Muscle of back (tissue), 3 donors: ENCODE measurements at regions not wholly inside any gene's neighbourhood (a gene's known extent, or its start where the extent isn't known, plus 50 kb on each side); places are given as distances from the start of the nearest gene placed in this dataset.
"Not testable (repeated sequence)": the region's sequence is repeated elsewhere in the genome, so short reads cannot be mapped to it uniquely, and the experiment has no call there.

Source experiments
- DNase-seq, 3 donors: peaks; one replicate each; pipeline versions ENCODE4 v3.0.0 to v3.0.0-alpha.2; 2013

GRCh38 chr15:77896147-77897112, 181.1 kb downstream of the TBC1D2B start:
- DNase-seq = not testable (repeated sequence)

- no peak for DNase-seq
These were observed 181.8 kb downstream of the TBC1D2B start for GRCh38 chr15:77895742-77896141.

- DNase-seq = not testable (repeated sequence)
These were observed 182.4 kb downstream of the TBC1D2B start for GRCh38 chr15:77895145-77895544.

GRCh38 chr15:77893671-77894640, 183.6 kb downstream of the TBC1D2B start:
- DNase-seq = peak in 1 of 3 donors; percentile 70

- not testable (repeated sequence) for DNase-seq
These were observed 184.3 kb downstream of the TBC1D2B start for GRCh38 chr15:77893246-77893645.

GRCh38 chr15:77892335-77892734, 185.2 kb downstream of the TBC1D2B start:
- no peak for DNase-seq

- peak in 1 of 3 donors; percentile 37 for DNase-seq
These were observed 185.6 kb downstream of the TBC1D2B start for GRCh38 chr15:77891862-77892261.

- DNase-seq = peak in 2 of 3 donors; percentile 28 to 69
These were observed 186.4 kb downstream of the TBC1D2B start for GRCh38 chr15:77890911-77891801.

- not testable (repeated sequence) for DNase-seq
These were observed 187.4 kb downstream of the TBC1D2B start for GRCh38 chr15:77889828-77890725.

GRCh38 chr15:77889009-77889806, 188.3 kb downstream of the TBC1D2B start:
- DNase-seq = peak in 1 of 3 donors; percentile 40

- DNase-seq = not testable (repeated sequence)
These were observed 189.7 kb downstream of the TBC1D2B start for GRCh38 chr15:77887563-77888429.

GRCh38 chr15:77886805-77887448, 190.6 kb downstream of the TBC1D2B start:
- DNase-seq = no peak

- not testable (repeated sequence) for DNase-seq
These were observed 191.5 kb downstream of the TBC1D2B start for GRCh38 chr15:77885877-77886500.

GRCh38 chr15:77883012-77883411, 194.5 kb downstream of the TBC1D2B start:
- not testable (repeated sequence) for DNase-seq

- peak in 1 of 3 donors; percentile 33 for DNase-seq
These were observed 195.6 kb downstream of the TBC1D2B start for GRCh38 chr15:77881950-77882349.

- not testable (repeated sequence) for DNase-seq
These were observed 196.0 kb downstream of the TBC1D2B start for GRCh38 chr15:77881535-77881934.

- DNase-seq = not testable (repeated sequence)
These were observed 198.0 kb downstream of the TBC1D2B start for GRCh38 chr15:77879466-77879865.
